Transverse colon (tissue), 4 donors: ENCODE measurements at regions not wholly inside any gene's neighbourhood (a gene's known extent, or its start where the extent isn't known, plus 50 kb on each side); places are given as distances from the start of the nearest gene placed in this dataset.

Experiments used
- DNase-seq: peaks from one replicate; pipeline ENCODE4 v3.0.0-alpha.2; 2019
- H3K27ac ChIP-seq, 4 donors: fragments of 200-600 bp; sonication (generic); 2 replicates each; pipeline ENCODE4 v1.5.1; 2016 to 2018; ENCODE audit warnings: inconsistent platforms in 4 of 4
- H3K27me3 ChIP-seq: fragments of 200-600 bp; sonication (generic); 2 replicates; pipeline ENCODE4 v1.5.1; 2017; ENCODE audit warnings: inconsistent platforms
- H3K36me3 ChIP-seq, 4 donors: fragments of 200-600 bp; sonication (generic); 2 replicates each; pipeline ENCODE4 v1.5.1; 2017 to 2019; ENCODE audit warnings: inconsistent platforms in 4 of 4
- H3K4me1 ChIP-seq, 4 donors: fragments of 200-600 bp; sonication (generic); 2 replicates each; pipeline ENCODE4 v1.5.1; 2017 to 2020; ENCODE audit warnings: inconsistent platforms in 4 of 4
- H3K4me3 ChIP-seq, 4 donors: fragments of 200-600 bp; sonication (generic); 1 replicate in 1 of 4; 2 replicates in 3 of 4; pipeline versions ENCODE4 v1.5.1 to v1.6.1; 2017 to 2019; ENCODE audit warnings: inconsistent platforms in 4 of 4
- H3K9me3 ChIP-seq, 2 donors: fragments of 200-600 bp; sonication (generic); 2 replicates each; pipeline ENCODE4 v1.5.1; 2017 to 2019; ENCODE audit warnings: inconsistent platforms in 2 of 2
- EP300 ChIP-seq: sonication (generic); formaldehyde crosslinking; IDR thresholded peaks from one replicate; pipeline ENCODE4 v1.6.1; 2017; ENCODE audit warnings: antibody characterized with exemption, low read depth
- POLR2A ChIP-seq: fragments of 450-650 bp; IDR thresholded peaks from one replicate; pipeline ENCODE4 v1.6.1; 2016; ENCODE audit warnings: antibody characterized with exemption, mild to moderate bottlenecking, moderate library complexity
- POLR2AphosphoS5 ChIP-seq, 3 donors: sonication (generic); formaldehyde crosslinking; IDR thresholded peaks; one replicate each; pipeline ENCODE4 v1.6.1; 2016; ENCODE audit warnings: antibody characterized with exemption in 3 of 3
- WGBS, 2 donors: methylation state at CpG; one replicate each; pipeline ENCODE4 v1.1.5; 2018; ENCODE audit warnings: low coverage in 1 of 2; 5-methylcytosine and 5-hydroxymethylcytosine counted together
- in situ Hi-C, 4 donors: fragments of 200-750 bp; cut with MboI; loops; one replicate each; pipeline versions ENCODE4 v1.15.0 to v1.15.1; 2017; ENCODE audit warnings: low sequenced_read_pairs in 3 of 4, low pct_ligation_motif_present in 1 of 4, low pct_unique_long_range_greater_than_20kb in 1 of 4
- intact Hi-C: fragments of 100-400 bp; cut with DNase I; formaldehyde crosslinking; loops from one replicate; pipeline ENCODE4 v1.15.1; 2023; ENCODE audit warnings: low total_unique reads
- TF ChIP-seq, protein P1 (sequence below), 5 experiments: fragments of 200-600 bp in 3 of 5; fragments of 450-650 bp in 2 of 5; sonication (generic) in 3 of 5; IDR thresholded peaks; 1 replicate in 2 of 5; 2 replicates in 3 of 5; pipeline ENCODE4 v1.5.1; 2016 to 2017; ENCODE audit warnings: antibody characterized with exemption in 5 of 5, inconsistent platforms in 3 of 5, mild to moderate bottlenecking in 2 of 5, moderate library complexity in 1 of 5

- Histone ChIP-seq H3K9me3 (no peaks in the 10 kb centered on the region), H3K4me3 (no peak overlapping the region), H3K27ac (no peak overlapping the region), H3K27me3 (no peaks in the 10 kb centered on the region), H3K36me3 (no peaks in the 10 kb centered on the region), H3K4me1 (no peaks in the 10 kb centered on the region)
- in situ Hi-C loops (no loop called here), intact Hi-C loops (no loop called here)
- TF ChIP-seq, protein P1, sequence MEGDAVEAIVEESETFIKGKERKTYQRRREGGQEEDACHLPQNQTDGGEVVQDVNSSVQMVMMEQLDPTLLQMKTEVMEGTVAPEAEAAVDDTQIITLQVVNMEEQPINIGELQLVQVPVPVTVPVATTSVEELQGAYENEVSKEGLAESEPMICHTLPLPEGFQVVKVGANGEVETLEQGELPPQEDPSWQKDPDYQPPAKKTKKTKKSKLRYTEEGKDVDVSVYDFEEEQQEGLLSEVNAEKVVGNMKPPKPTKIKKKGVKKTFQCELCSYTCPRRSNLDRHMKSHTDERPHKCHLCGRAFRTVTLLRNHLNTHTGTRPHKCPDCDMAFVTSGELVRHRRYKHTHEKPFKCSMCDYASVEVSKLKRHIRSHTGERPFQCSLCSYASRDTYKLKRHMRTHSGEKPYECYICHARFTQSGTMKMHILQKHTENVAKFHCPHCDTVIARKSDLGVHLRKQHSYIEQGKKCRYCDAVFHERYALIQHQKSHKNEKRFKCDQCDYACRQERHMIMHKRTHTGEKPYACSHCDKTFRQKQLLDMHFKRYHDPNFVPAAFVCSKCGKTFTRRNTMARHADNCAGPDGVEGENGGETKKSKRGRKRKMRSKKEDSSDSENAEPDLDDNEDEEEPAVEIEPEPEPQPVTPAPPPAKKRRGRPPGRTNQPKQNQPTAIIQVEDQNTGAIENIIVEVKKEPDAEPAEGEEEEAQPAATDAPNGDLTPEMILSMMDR (IDR thresholded peaks at IDR 0.05), result no peak
- TF ChIP-seq EP300 (no peak), POLR2AphosphoS5 (IDR thresholded peaks at IDR 0.05) (no peak), POLR2A (no peak)
- no peak for DNase-seq
- 35 to 62% methylated on average over 3 to 5 of the region's 5 CpGs for WGBS, 2 donors
These were observed 72.8 kb upstream of the C16orf82 start for GRCh38 chr16:26993963-26994362.

DNA sequence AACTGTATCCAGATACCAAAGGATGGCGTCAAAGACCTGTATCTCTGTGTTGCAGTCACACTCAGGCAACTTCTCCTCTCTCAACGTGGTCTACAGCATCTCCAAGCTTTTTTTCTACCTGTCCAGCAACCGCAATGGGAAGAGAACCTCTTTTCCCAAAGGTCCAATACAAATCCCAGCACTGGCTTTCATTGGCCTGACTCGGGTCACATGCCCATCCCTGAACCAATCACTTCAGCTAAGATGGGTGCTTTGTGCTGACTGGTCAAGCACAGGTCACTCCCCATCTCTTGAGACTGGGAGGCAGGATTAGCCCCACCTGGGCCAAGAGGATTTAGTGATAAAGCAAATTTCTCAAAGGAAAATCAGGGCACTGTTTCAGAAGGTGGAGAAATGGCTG, 71.2 kb upstream of the C16orf82 start:
- Histone ChIP-seq H3K36me3 (no peaks in the 10 kb centered on the region), H3K4me3 (no peak overlapping the region), H3K9me3 (no peaks in the 10 kb centered on the region), H3K4me1 (no peaks in the 10 kb centered on the region), H3K27me3 (no peaks in the 10 kb centered on the region), H3K27ac (no peak overlapping the region)
- WGBS, 2 donors, result 68 to 87% methylated on average over 3 to 4 of the region's 4 CpGs
- DNase-seq, result no peak
- TF ChIP-seq EP300, result no peak
- TF ChIP-seq POLR2AphosphoS5 (IDR thresholded peaks at IDR 0.05), result no peak
- TF ChIP-seq POLR2A, result no peak
- TF ChIP-seq, protein P1 (IDR thresholded peaks at IDR 0.05), result no peak
- in situ Hi-C loops (no loop called here), intact Hi-C loops (no loop called here)

GRCh38 chr16:27005386-27005785, 61.3 kb upstream of the C16orf82 start:
- no peaks in the 10 kb centered on the region for H3K27me3 ChIP-seq
- intact Hi-C loops, result no loop called here
- no peak overlapping the region for H3K4me3 ChIP-seq
- H3K27ac ChIP-seq, result no peak overlapping the region
- in situ Hi-C loops, result no loop called here
- H3K9me3 ChIP-seq, result no peaks in the 10 kb centered on the region
- DNase-seq, result no peak
- H3K4me1 ChIP-seq, result no peaks in the 10 kb centered on the region
- TF ChIP-seq POLR2A (no peak), POLR2AphosphoS5 (IDR thresholded peaks at IDR 0.05) (no peak), EP300 (no peak)
- TF ChIP-seq, protein P1 (IDR thresholded peaks at IDR 0.05), result no peak
- no peaks in the 10 kb centered on the region for H3K36me3 ChIP-seq
